Stimulated activated CD8-positive, alpha-beta memory T cell treated with anti-CD3 and anti-CD28 coated beads, Interleukin-12 subunit alpha, Interleukin-12 subunit beta, amount 100 ng/mL, for 4 hours (primary cell): ENCODE measurements at regions not wholly inside any gene's neighbourhood (a gene's known extent, or its start where the extent isn't known, plus 50 kb on each side); places are given as distances from the start of the nearest gene placed in this dataset.
"Not testable (repeated sequence)": the region's sequence is repeated elsewhere in the genome, so short reads cannot be mapped to it uniquely, and the experiment has no call there.

Source experiments
- DNase-seq: peaks from one replicate; pipeline ENCODE4 v3.0.0-alpha.2; 2020; ENCODE audit warnings: low read depth

GRCh38 chrX:39047174-39047573, 245.9 kb downstream of the MID1IP1 start:
- no peak for DNase-seq

- no peak for DNase-seq
Observed at GRCh38 chrX:39049975-39050374, 248.7 kb downstream of the MID1IP1 start.

- DNase-seq: no peak
Observed at GRCh38 chrX:39050427-39050826, 249.2 kb downstream of the MID1IP1 start.

- DNase-seq: no peak
Observed at GRCh38 chrX:39052751-39053150, 251.5 kb downstream of the MID1IP1 start.

- DNase-seq: no peak
Observed at GRCh38 chrX:39058724-39059123, 257.5 kb downstream of the MID1IP1 start.

- DNase-seq: no peak
Observed at GRCh38 chrX:39059866-39060265, 258.6 kb downstream of the MID1IP1 start.

- DNase-seq: no peak
Observed at GRCh38 chrX:39063037-39063436, 261.8 kb downstream of the MID1IP1 start.

- DNase-seq: no peak
Observed at GRCh38 chrX:39063702-39064101, 262.4 kb downstream of the MID1IP1 start.

- no peak for DNase-seq
Observed at GRCh38 chrX:39065051-39065871, 264.0 kb downstream of the MID1IP1 start.

- no peak for DNase-seq
Observed at GRCh38 chrX:39067866-39068265, 266.6 kb downstream of the MID1IP1 start.

- DNase-seq: not testable (repeated sequence)
Observed at GRCh38 chrX:39068634-39069033, 267.4 kb downstream of the MID1IP1 start.

- no peak for DNase-seq
Observed at GRCh38 chrX:39070009-39070408, 268.8 kb downstream of the MID1IP1 start.

GRCh38 chrX:39073131-39073530, 271.9 kb downstream of the MID1IP1 start:
- DNase-seq: no peak

- DNase-seq: no peak
Observed at GRCh38 chrX:39096599-39096998, 295.3 kb downstream of the MID1IP1 start.

- no peak for DNase-seq
Observed at GRCh38 chrX:39104745-39105144, 303.5 kb downstream of the MID1IP1 start.

- no peak for DNase-seq
Observed at GRCh38 chrX:39112143-39112542, 310.9 kb downstream of the MID1IP1 start.

GRCh38 chrX:39115166-39115565, 313.9 kb downstream of the MID1IP1 start:
- no peak for DNase-seq

GRCh38 chrX:39117101-39117500, 315.8 kb downstream of the MID1IP1 start:
- no peak for DNase-seq

- no peak for DNase-seq
Observed at GRCh38 chrX:39121903-39122302, 320.6 kb downstream of the MID1IP1 start.

GRCh38 chrX:39125834-39126233, 324.6 kb downstream of the MID1IP1 start:
- DNase-seq: no peak

GRCh38 chrX:39133971-39134370, 332.7 kb downstream of the MID1IP1 start:
- DNase-seq: no peak

- no peak for DNase-seq
Observed at GRCh38 chrX:39137363-39137954, 336.2 kb downstream of the MID1IP1 start.

- no peak for DNase-seq
Observed at GRCh38 chrX:39140581-39140980, 339.3 kb downstream of the MID1IP1 start.

- DNase-seq: no peak
Observed at GRCh38 chrX:39144323-39144722, 343.1 kb downstream of the MID1IP1 start.
